ENCODE measurements at regions not wholly inside any gene's neighbourhood (a gene's known extent, or its start where the extent isn't known, plus 50 kb on each side); places are given as distances from the start of the nearest gene placed in this dataset.
"Not testable (repeated sequence)": the region's sequence is repeated elsewhere in the genome, so short reads cannot be mapped to it uniquely, and the experiment has no call there.

GRCh38 chr22:12613199-12613598 lies 2914.8 kb upstream of the OR11H1 start:
- H3K27ac Mint-ChIP-seq = no peak overlapping the region
- H3K27me3 Mint-ChIP-seq (ENCODE audit: low read depth) = no peaks in the 10 kb centered on the region
- no peaks in the 10 kb centered on the region for H3K36me3 Mint-ChIP-seq (ENCODE audit: low read depth)
- DNase-seq (ENCODE audit: low spot score) = no peak
- H3K4me1 Mint-ChIP-seq (ENCODE audit: low read depth) = no peaks in the 10 kb centered on the region
- no peak overlapping the region for H3K4me3 Mint-ChIP-seq
- H3K9me3 Mint-ChIP-seq = peaks cover 61% of the 10 kb centered on the region

- H3K4me3 Mint-ChIP-seq; DNase-seq (ENCODE audit: low spot score); H3K27me3 Mint-ChIP-seq (ENCODE audit: low read depth); H3K36me3 Mint-ChIP-seq (ENCODE audit: low read depth); H3K27ac Mint-ChIP-seq; H3K4me1 Mint-ChIP-seq (ENCODE audit: low read depth): not testable (repeated sequence)
- H3K9me3 Mint-ChIP-seq = peaks cover 63% of the 10 kb centered on the region
Measured at GRCh38 chr22:12613907-12614306, 2914.1 kb upstream of the OR11H1 start.

GRCh38 chr22:12626894-12627293 lies 2901.1 kb upstream of the OR11H1 start:
- not testable (repeated sequence) for H3K36me3 Mint-ChIP-seq (ENCODE audit: low read depth); H3K4me1 Mint-ChIP-seq (ENCODE audit: low read depth); H3K27ac Mint-ChIP-seq; H3K4me3 Mint-ChIP-seq; H3K27me3 Mint-ChIP-seq (ENCODE audit: low read depth); DNase-seq (ENCODE audit: low spot score)
- peaks cover 57% of the 10 kb centered on the region for H3K9me3 Mint-ChIP-seq

GRCh38 chr22:12629815-12630214 lies 2898.2 kb upstream of the OR11H1 start:
- peaks cover 62% of the 10 kb centered on the region for H3K9me3 Mint-ChIP-seq
- H3K27ac Mint-ChIP-seq; H3K4me1 Mint-ChIP-seq (ENCODE audit: low read depth); DNase-seq (ENCODE audit: low spot score); H3K27me3 Mint-ChIP-seq (ENCODE audit: low read depth); H3K4me3 Mint-ChIP-seq; H3K36me3 Mint-ChIP-seq (ENCODE audit: low read depth): not testable (repeated sequence)

- not testable (repeated sequence) for H3K4me3 Mint-ChIP-seq; DNase-seq (ENCODE audit: low spot score); H3K27me3 Mint-ChIP-seq (ENCODE audit: low read depth); H3K27ac Mint-ChIP-seq; H3K4me1 Mint-ChIP-seq (ENCODE audit: low read depth); H3K36me3 Mint-ChIP-seq (ENCODE audit: low read depth)
- peaks cover 74% of the 10 kb centered on the region for H3K9me3 Mint-ChIP-seq
Measured at GRCh38 chr22:12630965-12631364, 2897.0 kb upstream of the OR11H1 start.

- H3K36me3 Mint-ChIP-seq (ENCODE audit: low read depth); H3K27ac Mint-ChIP-seq; DNase-seq (ENCODE audit: low spot score); H3K4me1 Mint-ChIP-seq (ENCODE audit: low read depth); H3K4me3 Mint-ChIP-seq; H3K27me3 Mint-ChIP-seq (ENCODE audit: low read depth): not testable (repeated sequence)
- H3K9me3 Mint-ChIP-seq = peaks cover 76% of the 10 kb centered on the region
Measured at GRCh38 chr22:12637566-12638166, 2890.3 kb upstream of the OR11H1 start.

- H3K36me3 Mint-ChIP-seq (ENCODE audit: low read depth); H3K4me3 Mint-ChIP-seq; H3K4me1 Mint-ChIP-seq (ENCODE audit: low read depth); DNase-seq (ENCODE audit: low spot score); H3K27ac Mint-ChIP-seq; H3K27me3 Mint-ChIP-seq (ENCODE audit: low read depth): not testable (repeated sequence)
- H3K9me3 Mint-ChIP-seq = peaks cover 70% of the 10 kb centered on the region
Measured at GRCh38 chr22:12638319-12638718, 2889.7 kb upstream of the OR11H1 start.

All from T-helper 2 cell treated with Interferon-gamma antibody and Interleukin-4, amounts not matched to agents 5 μg/mL and 100 μg/mL, for 36 hours (primary cell).